ENCODE measurements at regions not wholly inside any gene's neighbourhood (a gene's known extent, or its start where the extent isn't known, plus 50 kb on each side); places are given as distances from the start of the nearest gene placed in this dataset.
"Not testable (repeated sequence)": the region's sequence is repeated elsewhere in the genome, so short reads cannot be mapped to it uniquely, and the experiment has no call there.

DNA sequence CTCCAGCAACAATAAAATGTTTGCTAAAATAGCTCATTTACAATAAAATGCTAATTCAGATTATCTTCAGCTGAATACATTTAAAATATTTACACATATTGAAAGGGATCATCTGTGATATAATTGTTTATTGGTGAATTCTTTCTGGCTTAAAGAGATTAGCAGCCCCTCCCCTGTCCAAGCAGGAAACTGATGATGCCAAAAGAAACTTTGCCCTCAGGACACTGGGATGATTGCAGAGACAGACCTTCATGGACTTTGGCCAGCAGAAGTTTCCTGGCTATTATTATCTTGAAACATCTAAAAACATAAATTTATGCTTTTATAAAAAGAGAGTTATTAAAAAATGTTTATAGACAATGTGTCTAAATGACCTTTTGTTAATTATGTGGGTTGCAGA, 764.9 kb upstream of the MBL2 start:
- Histone ChIP-seq H3K4me3 (ENCODE audit: insufficient read depth, low read depth, low read length) (no peak overlapping the region), H3K27me3 (ENCODE audit: control insufficient read depth, insufficient read depth, low read length) (no peaks in the 10 kb centered on the region), H3K36me3 (replicated peaks; ENCODE audit: control insufficient read depth, insufficient read depth, low read length) (no peaks in the 10 kb centered on the region)
- no peak for DNase-seq

DNA sequence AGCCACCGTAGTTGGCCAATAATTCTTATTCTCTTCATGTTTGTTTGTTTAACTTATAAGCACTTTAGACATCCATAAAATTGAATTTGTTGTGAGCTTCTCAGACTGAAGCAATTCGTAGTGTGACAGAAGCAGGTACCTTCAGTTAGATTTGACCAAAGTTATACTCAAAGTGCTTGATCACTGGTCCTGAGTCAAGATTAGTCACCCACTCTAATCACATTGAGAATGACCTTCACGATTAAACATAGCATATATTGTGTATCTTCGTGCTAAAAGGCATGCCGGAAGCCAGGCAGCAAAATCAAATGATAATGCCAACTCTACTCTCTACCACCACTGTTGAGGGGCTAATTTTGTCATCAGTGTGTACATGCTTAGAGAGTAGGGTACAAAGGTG, 763.7 kb upstream of the MBL2 start:
- no peak for DNase-seq
- Histone ChIP-seq H3K27me3 (ENCODE audit: control insufficient read depth, insufficient read depth, low read length) (no peaks in the 10 kb centered on the region), H3K36me3 (replicated peaks; ENCODE audit: control insufficient read depth, insufficient read depth, low read length) (no peaks in the 10 kb centered on the region), H3K4me3 (ENCODE audit: insufficient read depth, low read depth, low read length) (no peak overlapping the region)

DNA sequence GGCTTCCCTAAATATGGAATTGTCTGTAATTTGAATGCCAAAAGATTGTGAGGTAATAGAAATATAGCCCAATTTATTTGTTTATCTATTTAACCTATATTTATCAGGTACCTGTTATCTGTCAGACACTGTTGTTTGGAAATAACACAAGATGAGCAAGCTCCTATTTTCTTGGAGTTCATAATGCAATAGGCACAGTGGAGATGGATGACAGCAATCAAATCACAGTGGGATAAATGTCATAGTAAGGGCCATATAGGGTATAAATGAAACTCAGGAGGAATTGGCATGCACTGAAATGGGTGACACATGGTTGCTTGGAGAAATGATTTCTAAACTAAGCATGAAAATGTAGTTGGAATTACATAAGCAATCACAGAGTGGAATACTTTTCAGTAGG, 761.8 kb upstream of the MBL2 start:
- Histone ChIP-seq H3K4me3 (ENCODE audit: insufficient read depth, low read depth, low read length) (no peak overlapping the region), H3K27me3 (ENCODE audit: control insufficient read depth, insufficient read depth, low read length) (no peaks in the 10 kb centered on the region), H3K36me3 (replicated peaks; ENCODE audit: control insufficient read depth, insufficient read depth, low read length) (no peaks in the 10 kb centered on the region)
- DNase-seq = no peak

DNA sequence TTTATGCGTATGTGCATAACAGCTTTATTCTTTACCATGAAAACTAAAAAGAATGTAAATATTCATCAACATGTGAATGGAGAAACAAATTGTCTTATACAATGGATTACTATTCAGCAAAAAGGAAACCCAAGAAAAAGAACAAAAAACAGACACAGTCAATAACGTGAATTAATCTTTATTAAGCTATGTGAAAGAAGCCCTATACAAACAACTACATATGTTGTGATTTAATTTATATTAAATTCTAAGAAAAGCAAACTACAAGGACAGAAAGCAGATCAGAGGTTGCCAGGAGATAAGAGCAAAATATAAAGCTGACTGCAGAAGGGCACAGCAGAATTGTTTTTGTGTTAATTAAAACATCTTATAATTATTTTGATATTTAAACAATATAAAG, 756.4 kb upstream of the MBL2 start:
- Histone ChIP-seq H3K27me3 (ENCODE audit: control insufficient read depth, insufficient read depth, low read length) (no peaks in the 10 kb centered on the region), H3K4me3 (ENCODE audit: insufficient read depth, low read depth, low read length) (no peak overlapping the region), H3K36me3 (replicated peaks; ENCODE audit: control insufficient read depth, insufficient read depth, low read length) (no peaks in the 10 kb centered on the region)
- DNase-seq = no peak

DNA sequence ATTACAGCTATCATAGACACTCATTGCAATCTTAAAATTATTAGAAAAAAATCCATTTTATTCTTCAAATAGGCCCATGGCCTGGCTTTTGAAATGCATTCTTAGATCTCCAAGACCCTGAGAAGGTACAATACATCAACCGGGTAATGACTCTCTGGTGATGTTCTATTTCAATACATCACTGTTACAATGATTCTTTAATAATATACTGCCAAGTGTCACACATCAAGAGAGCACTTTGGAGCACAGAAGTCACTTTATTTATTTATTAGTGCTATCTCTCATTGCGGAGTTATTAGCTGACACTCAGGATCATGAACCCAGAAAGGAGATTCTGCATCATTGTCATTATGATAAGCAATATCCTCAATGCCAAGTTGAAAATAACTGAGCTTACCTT, 748.5 kb upstream of the MBL2 start:
- Histone ChIP-seq H3K36me3 (replicated peaks; ENCODE audit: control insufficient read depth, insufficient read depth, low read length) (no peaks in the 10 kb centered on the region), H3K4me3 (ENCODE audit: insufficient read depth, low read depth, low read length) (no peak overlapping the region), H3K27me3 (ENCODE audit: control insufficient read depth, insufficient read depth, low read length) (no peaks in the 10 kb centered on the region)
- no peak for DNase-seq

DNA sequence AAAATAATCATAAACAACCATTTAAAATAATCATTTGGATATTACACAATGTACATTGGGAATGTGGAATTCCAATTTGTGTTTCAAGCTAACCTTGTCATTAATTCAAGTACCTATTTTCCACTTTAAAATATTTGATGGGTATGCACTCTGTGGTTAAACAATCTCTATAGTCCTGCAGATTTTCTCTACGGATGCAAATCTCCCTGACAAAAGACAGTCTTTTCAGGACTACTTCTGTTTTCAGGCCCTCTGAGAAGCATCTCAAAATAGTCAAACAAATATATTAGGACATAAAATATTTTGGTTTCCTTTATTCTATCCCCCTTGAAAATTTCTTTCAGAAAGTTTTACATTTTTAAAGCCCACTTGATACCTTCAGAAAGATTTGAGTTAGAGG, 735.6 kb upstream of the MBL2 start:
- Histone ChIP-seq H3K4me3 (ENCODE audit: insufficient read depth, low read depth, low read length) (no peak overlapping the region), H3K36me3 (replicated peaks; ENCODE audit: control insufficient read depth, insufficient read depth, low read length) (no peaks in the 10 kb centered on the region; the same call in 1 of the 2 replicates), H3K27me3 (ENCODE audit: control insufficient read depth, insufficient read depth, low read length) (no peaks in the 10 kb centered on the region)
- peak; percentile 10 for DNase-seq

DNA sequence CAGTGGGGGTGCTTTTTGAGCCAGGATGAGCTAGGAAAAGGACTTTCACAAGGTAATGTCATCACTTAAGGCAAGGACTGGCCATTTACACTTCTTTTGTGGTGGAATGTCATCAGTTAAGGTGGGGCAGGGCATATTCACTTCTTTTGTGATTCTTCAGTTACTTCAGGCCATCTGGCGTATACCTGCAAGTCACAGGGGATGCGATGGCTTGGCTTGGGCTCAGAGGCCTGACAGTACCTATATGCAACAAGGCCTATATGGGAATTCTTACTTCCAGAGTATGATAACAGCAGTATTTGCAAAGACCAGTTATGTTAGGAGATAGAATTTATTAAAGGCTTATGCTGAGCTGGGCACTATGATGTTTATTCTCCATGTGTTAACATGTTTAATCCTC, 731.9 kb upstream of the MBL2 start:
- H3K4me3 ChIP-seq (ENCODE audit: insufficient read depth, low read depth, low read length); H3K27me3 ChIP-seq (ENCODE audit: control insufficient read depth, insufficient read depth, low read length); DNase-seq; H3K36me3 ChIP-seq (replicated peaks; ENCODE audit: control insufficient read depth, insufficient read depth, low read length): not testable (repeated sequence)

DNA sequence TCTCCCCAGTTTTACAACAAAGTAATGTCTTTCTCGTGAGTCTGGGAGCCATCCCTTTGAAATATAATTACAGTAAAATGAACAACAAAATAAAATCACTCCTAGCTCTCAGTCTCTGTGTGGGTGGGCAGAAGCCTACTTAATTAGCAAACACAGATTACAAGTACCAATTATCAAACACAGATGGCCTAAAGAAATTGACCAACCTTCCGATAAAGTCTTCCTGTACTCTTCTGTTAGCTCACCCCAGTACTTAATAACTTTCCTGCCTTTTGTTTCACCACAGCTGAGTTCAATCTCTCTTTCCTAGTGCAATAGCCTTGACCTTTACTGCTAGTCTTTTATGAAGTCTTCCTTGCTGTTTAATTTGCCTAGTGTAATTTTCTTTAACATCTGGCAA, 719.2 kb upstream of the MBL2 start:
- no peak for DNase-seq
- H3K27me3 ChIP-seq (ENCODE audit: control insufficient read depth, insufficient read depth, low read length) = no peaks in the 10 kb centered on the region
- H3K4me3 ChIP-seq (ENCODE audit: insufficient read depth, low read depth, low read length) = no peak overlapping the region
- H3K36me3 ChIP-seq (replicated peaks; ENCODE audit: control insufficient read depth, insufficient read depth, low read length) = peaks cover 3% of the 10 kb centered on the region

DNA sequence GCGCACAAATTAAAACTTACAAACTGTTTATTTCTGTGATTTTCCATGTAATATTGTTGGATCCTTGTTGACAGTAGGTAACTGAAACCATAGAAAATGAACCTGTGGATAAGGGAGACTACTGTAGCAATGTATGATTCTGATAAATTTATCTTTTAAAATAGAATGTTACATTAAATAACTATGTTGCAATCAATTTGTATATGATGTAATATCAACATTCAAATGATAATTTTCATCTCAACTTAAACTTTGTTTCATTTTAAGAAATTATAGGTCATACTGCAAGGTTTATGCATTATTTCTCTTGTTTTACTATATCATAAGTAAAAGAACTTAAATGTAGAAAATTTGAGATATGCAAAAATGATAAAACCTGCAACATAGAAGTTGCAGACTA, 718.0 kb upstream of the MBL2 start:
- DNase-seq = no peak
- H3K4me3 ChIP-seq (ENCODE audit: insufficient read depth, low read depth, low read length) = no peak overlapping the region
- H3K27me3 ChIP-seq (ENCODE audit: control insufficient read depth, insufficient read depth, low read length) = no peaks in the 10 kb centered on the region
- peaks cover 6% of the 10 kb centered on the region for H3K36me3 ChIP-seq (replicated peaks; ENCODE audit: control insufficient read depth, insufficient read depth, low read length)

DNA sequence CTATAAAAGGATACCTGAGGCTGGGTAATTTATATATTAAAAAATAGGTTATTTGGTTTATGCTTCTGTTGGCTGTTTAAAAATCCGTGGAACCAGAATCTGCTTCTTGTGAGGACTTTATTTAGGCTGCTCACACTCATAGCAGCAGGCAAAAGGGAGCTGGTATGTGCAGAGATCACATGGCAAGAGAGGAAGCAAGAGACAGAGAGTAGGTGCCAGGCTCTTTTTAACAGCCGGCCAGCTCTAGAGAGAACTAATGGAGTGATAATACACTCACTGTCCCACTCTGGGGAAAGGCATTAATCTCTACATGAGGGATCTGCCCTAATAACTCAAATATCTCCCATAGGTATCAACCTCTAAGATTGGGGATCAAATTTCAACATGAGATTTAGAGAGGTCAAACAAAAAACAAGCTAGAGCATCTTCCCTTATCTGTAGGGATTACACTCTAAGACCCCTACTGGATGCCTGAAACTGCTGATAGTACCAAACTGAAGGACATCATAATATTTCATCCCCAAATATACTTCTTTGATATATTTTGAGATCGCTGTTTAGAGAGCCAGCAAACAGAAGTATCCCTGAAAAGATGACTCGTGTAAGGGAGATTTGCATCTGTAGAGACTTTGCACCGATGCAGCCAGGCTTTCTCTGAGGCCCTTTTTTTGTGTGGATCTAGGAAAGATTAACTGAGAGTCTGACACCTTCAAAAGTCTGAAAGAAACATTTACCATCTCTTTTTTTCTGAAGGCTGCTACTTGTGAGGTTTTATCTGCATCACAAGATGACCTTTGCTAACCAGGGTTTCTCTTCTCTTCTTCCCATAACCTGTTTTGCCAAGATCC, 717.0 kb upstream of the MBL2 start:
- peaks cover 6% of the 10 kb centered on the region for H3K36me3 ChIP-seq (replicated peaks; ENCODE audit: control insufficient read depth, insufficient read depth, low read length)
- no peak for DNase-seq
- no peaks in the 10 kb centered on the region for H3K27me3 ChIP-seq (ENCODE audit: control insufficient read depth, insufficient read depth, low read length)
- no peak overlapping the region for H3K4me3 ChIP-seq (ENCODE audit: insufficient read depth, low read depth, low read length)

DNA sequence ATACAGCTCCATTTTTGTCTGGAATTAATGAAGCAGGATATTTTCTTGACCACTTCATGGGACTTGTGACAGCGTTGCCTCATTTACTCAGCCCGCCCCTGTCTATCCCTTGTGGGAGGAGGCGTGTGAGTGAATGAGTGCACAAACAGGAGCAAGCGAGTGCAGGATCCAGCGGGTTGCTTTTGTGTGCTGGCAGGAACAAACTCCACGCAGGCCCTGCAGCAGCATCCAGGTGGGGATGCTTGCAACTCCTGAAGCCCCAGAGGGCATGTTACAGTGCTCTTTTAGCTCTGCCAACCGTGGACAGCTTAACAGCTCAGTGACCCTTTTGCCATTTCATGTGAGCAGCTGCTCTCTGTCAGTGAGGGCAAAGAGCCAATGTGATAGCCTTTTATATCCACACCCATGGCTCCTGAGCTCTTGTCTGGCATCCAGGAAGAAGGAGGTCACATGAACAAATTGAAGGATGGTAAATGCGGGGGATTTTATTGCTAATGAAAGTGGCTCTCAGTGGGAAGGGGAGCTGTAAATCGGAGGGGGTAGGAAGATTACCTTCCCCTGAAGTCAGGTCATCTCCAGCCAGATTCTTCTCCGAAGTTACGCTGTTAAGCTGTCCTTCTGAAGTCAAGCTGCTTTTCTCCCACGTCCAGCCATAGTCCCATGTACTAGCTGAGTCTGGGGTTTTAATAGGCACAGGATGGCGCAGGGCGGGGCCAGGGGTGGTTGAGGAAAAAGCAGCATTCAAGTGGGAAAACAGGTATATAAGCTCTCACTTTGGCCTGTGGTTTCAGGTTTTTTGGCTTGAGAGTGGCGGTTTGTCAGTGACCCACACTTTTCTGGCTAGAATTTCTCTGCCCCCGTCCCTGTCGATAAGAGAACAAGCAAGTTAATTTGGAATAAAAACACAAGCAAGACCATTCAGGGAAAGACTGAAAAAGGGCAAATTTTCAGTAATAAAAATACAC, 714.7 kb upstream of the MBL2 start:
- DNase-seq = no peak
- H3K27me3 ChIP-seq (ENCODE audit: control insufficient read depth, insufficient read depth, low read length) = no peaks in the 10 kb centered on the region
- H3K4me3 ChIP-seq (ENCODE audit: insufficient read depth, low read depth, low read length) = no peak overlapping the region
- H3K36me3 ChIP-seq (replicated peaks; ENCODE audit: control insufficient read depth, insufficient read depth, low read length) = peaks cover 6% of the 10 kb centered on the region

DNA sequence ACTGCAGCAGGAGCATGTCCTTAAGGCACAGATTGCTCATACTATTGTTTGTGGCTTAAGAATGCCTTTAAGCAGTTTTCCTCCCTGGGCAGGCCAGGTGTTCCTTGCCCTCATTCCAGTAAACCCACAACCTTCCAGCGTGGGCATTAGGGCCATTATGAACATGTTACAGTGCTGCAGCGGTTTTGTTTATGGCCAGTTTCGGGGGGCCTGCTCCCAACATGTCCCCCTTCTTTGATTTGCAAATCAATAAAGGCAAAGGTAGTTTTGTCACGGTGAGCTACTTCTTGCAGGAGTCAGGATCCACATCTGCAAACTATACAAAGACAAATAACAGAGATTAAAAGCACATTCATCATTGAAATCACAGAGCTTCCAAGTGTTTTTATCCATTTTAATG, 712.8 kb upstream of the MBL2 start:
- not testable (repeated sequence) for DNase-seq

DNA sequence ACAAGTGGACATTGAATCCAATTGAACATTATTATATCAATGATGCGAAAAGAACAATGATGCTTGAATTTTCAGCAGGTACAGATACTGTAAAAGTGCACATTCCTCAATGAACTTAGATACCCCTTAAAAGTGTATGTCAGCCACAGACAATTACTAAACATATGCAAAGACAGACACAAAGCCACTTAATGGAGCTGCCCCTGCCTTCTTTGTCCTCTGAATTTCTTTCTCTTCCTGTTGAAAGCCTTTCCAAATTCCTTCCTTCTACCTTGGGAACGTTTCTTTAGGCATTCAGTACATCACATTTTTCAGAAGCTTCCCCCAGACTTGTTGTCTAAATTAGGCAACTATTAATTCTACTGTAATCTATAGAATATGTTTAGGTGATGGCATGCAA, 706.8 kb upstream of the MBL2 start:
- Histone ChIP-seq H3K27me3 (ENCODE audit: control insufficient read depth, insufficient read depth, low read length) (no peaks in the 10 kb centered on the region), H3K4me3 (ENCODE audit: insufficient read depth, low read depth, low read length) (no peak overlapping the region), H3K36me3 (replicated peaks; ENCODE audit: control insufficient read depth, insufficient read depth, low read length) (no peaks in the 10 kb centered on the region)
- no peak for DNase-seq

More for the DNA sequence above, 712.8 kb upstream of the MBL2 start:
- H3K4me3 ChIP-seq (ENCODE audit: insufficient read depth, low read depth, low read length); H3K27me3 ChIP-seq (ENCODE audit: control insufficient read depth, insufficient read depth, low read length); H3K36me3 ChIP-seq (replicated peaks; ENCODE audit: control insufficient read depth, insufficient read depth, low read length): not testable (repeated sequence)

DNA sequence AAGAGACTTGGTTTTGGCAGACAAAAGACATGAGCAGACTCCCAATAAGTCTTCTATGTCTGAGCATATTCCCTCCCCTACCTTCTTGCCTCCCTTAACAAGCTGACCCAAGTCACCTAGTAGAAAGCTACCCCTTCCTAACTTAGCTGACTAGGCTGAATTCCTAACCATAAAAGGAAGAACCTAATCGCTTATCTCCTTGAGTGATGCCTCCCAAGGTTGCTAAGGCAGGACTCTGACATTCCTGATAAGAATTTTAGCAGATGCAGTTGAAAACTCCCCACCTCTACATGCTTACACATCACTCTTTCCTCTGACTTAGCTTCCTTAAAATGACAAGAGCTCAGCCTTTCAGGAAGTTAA, 704.7 kb upstream of the MBL2 start:
- H3K27me3 ChIP-seq (ENCODE audit: control insufficient read depth, insufficient read depth, low read length) = no peaks in the 10 kb centered on the region
- no peak overlapping the region for H3K4me3 ChIP-seq (ENCODE audit: insufficient read depth, low read depth, low read length)
- no peaks in the 10 kb centered on the region for H3K36me3 ChIP-seq (replicated peaks; ENCODE audit: control insufficient read depth, insufficient read depth, low read length)
- DNase-seq = peak; percentile 8

Data from H7 (cell line).